Sigmoid colon (tissue), 6 donors: ENCODE measurements at regions not wholly inside any gene's neighbourhood (a gene's known extent, or its start where the extent isn't known, plus 50 kb on each side); places are given as distances from the start of the nearest gene placed in this dataset.
A peak's percentile ranks its signal among the peaks of the same experiment; 100 is the strongest.

ENCODE experiments used
- DNase-seq: peaks from one replicate; pipeline ENCODE4 v3.0.0-alpha.2; 2019
- H3K27ac ChIP-seq, 4 donors: fragments of 200-600 bp; sonication (generic); one replicate each; pipeline ENCODE4 v1.5.1; 2016 to 2019; ENCODE audit warnings: mild to moderate bottlenecking in 1 of 4
- H3K27me3 ChIP-seq, 3 donors: fragments of 200-600 bp; sonication (generic); one replicate each; pipeline ENCODE4 v1.5.1; 2019; ENCODE audit warnings: mild to moderate bottlenecking in 1 of 3
- H3K36me3 ChIP-seq, 4 donors: fragments of 200-600 bp; sonication (generic); one replicate each; pipeline ENCODE4 v1.5.1; 2016 to 2019
- H3K4me1 ChIP-seq, 4 donors: fragments of 200-600 bp; sonication (generic); one replicate each; pipeline ENCODE4 v1.5.1; 2017 to 2019
- H3K4me3 ChIP-seq, 4 donors: fragments of 200-600 bp; sonication (generic); one replicate each; pipeline ENCODE4 v1.5.1; 2017 to 2019; ENCODE audit warnings: mild to moderate bottlenecking in 2 of 4, moderate library complexity in 1 of 4
- H3K9me3 ChIP-seq, 4 donors: fragments of 200-600 bp in 3 of 4; sonication (generic) in 3 of 4; one replicate each; pipeline versions ENCODE4 v1.5.1 to v1.6.1; 2013 to 2019
- CTCF ChIP-seq, 4 experiments: fragments of 450-650 bp in 3 of 4; fragments of 200-600 bp in 1 of 4; IDR thresholded peaks; one replicate each; pipeline ENCODE4 v1.5.1; 2016 to 2019; ENCODE audit warnings: antibody characterized with exemption in 4 of 4, mild to moderate bottlenecking in 3 of 4, moderate library complexity in 2 of 4
- EP300 ChIP-seq, 4 donors: sonication (generic); formaldehyde crosslinking; IDR thresholded peaks; one replicate each; pipeline ENCODE4 v1.6.1; 2017; ENCODE audit warnings: antibody characterized with exemption in 4 of 4
- POLR2A ChIP-seq, 2 donors: fragments of 450-650 bp; IDR thresholded peaks; one replicate each; pipeline ENCODE4 v1.6.1; 2016; ENCODE audit warnings: antibody characterized with exemption in 2 of 2, mild to moderate bottlenecking in 2 of 2, moderate library complexity in 2 of 2
- POLR2AphosphoS5 ChIP-seq, 4 donors: sonication (generic); formaldehyde crosslinking; IDR thresholded peaks; one replicate each; pipeline ENCODE4 v1.6.1; 2017; ENCODE audit warnings: antibody characterized with exemption in 4 of 4
- WGBS, 2 donors: extraction: QIAGEN DNeasy Blood & Tissue Kit; methylation state at CpG; one replicate each; pipeline ENCODE4 v1.1.7; 2013; 5-methylcytosine and 5-hydroxymethylcytosine counted together
- intact Hi-C: fragments of 100-400 bp; cut with DNase I; formaldehyde crosslinking; loops from one replicate; pipeline ENCODE4 v1.15.1; 2023
- donor health status: healthy with polysubstance abuse.
- donor health status: healthy.

- H3K4me3 ChIP-seq, result no peak overlapping the region
- peak overlapping the region in 1 of 4 donors; percentile 36 for H3K27ac ChIP-seq
- no peaks in the 10 kb centered on the region for H3K36me3 ChIP-seq
- peaks cover 0 to 24% (median 16%) of the 10 kb centered on the region in 4 donors for H3K4me1 ChIP-seq
- TF ChIP-seq POLR2A (IDR thresholded peaks at IDR 0.05) (no peak), EP300 (IDR thresholded peaks at IDR 0.05) (no peak), POLR2AphosphoS5 (IDR thresholded peaks at IDR 0.05) (no peak), CTCF (IDR thresholded peaks at IDR 0.05) (no peak)
- peak; percentile 54 for DNase-seq
- H3K9me3 ChIP-seq, result peaks cover 0 to 3% (median under 1%) of the 10 kb centered on the region in 4 donors
- H3K27me3 ChIP-seq, result peaks cover 0 to 8% (median 0%) of the 10 kb centered on the region in 3 donors
- intact Hi-C loops, result no loop called here
- 45 to 61% methylated on average over 3 of the region's 3 CpGs for WGBS, 2 donors
These were observed 50.0 kb upstream of the SLC19A1 start for GRCh38 chr21:45592208-45592619.

- H3K4me3 ChIP-seq, result no peak overlapping the region
- intact Hi-C loops, result no loop called here
- H3K27ac ChIP-seq, result no peak overlapping the region
- no peaks in the 10 kb centered on the region for H3K36me3 ChIP-seq
- H3K9me3 ChIP-seq, result peaks cover 0 to 1% (median 0%) of the 10 kb centered on the region in 4 donors
- TF ChIP-seq CTCF (IDR thresholded peaks at IDR 0.05), result no peak
- no peak for TF ChIP-seq POLR2A (IDR thresholded peaks at IDR 0.05)
- no peak for TF ChIP-seq POLR2AphosphoS5 (IDR thresholded peaks at IDR 0.05)
- TF ChIP-seq EP300 (IDR thresholded peaks at IDR 0.05), result no peak
- peaks cover 0 to 8% (median 0%) of the 10 kb centered on the region in 3 donors for H3K27me3 ChIP-seq
- 75 to 82% methylated on average over 14 of the region's 14 CpGs for WGBS, 2 donors
- peak; percentile 29 for DNase-seq
- peaks cover 0 to 24% (median 16%) of the 10 kb centered on the region in 4 donors for H3K4me1 ChIP-seq
These were observed 50.4 kb upstream of the SLC19A1 start for GRCh38 chr21:45592626-45593134.

GRCh38 chr21:45593162-45594022, 50.1 kb upstream of the PCBP3 start:
- H3K4me3 ChIP-seq, result no peak overlapping the region
- no peak overlapping the region for H3K27ac ChIP-seq
- peaks cover 0 to 8% (median 0%) of the 10 kb centered on the region in 3 donors for H3K27me3 ChIP-seq
- peaks cover 0 to 24% (median 16%) of the 10 kb centered on the region in 4 donors for H3K4me1 ChIP-seq
- DNase-seq, result peak; percentile 57
- H3K9me3 ChIP-seq, result no peaks in the 10 kb centered on the region
- 68 to 83% methylated on average over 26 of the region's 26 CpGs for WGBS, 2 donors
- intact Hi-C loops, result no loop called here
- TF ChIP-seq POLR2AphosphoS5 (IDR thresholded peaks at IDR 0.05) (no peak), CTCF (IDR thresholded peaks at IDR 0.05) (no peak), POLR2A (IDR thresholded peaks at IDR 0.05) (no peak), EP300 (IDR thresholded peaks at IDR 0.05) (no peak)
- no peaks in the 10 kb centered on the region for H3K36me3 ChIP-seq
